Activated CD4-positive, CD25-positive, alpha-beta regulatory T cell treated with anti-CD3 and anti-CD28 coated beads, Interleukin-2, amount 50 U/mL, for 72 hours (primary cell): ENCODE measurements at regions not wholly inside any gene's neighbourhood (a gene's known extent, or its start where the extent isn't known, plus 50 kb on each side); places are given as distances from the start of the nearest gene placed in this dataset.

ENCODE experiments used
- DNase-seq: peaks from one replicate; pipeline ENCODE4 v3.0.0; 2021

DNA sequence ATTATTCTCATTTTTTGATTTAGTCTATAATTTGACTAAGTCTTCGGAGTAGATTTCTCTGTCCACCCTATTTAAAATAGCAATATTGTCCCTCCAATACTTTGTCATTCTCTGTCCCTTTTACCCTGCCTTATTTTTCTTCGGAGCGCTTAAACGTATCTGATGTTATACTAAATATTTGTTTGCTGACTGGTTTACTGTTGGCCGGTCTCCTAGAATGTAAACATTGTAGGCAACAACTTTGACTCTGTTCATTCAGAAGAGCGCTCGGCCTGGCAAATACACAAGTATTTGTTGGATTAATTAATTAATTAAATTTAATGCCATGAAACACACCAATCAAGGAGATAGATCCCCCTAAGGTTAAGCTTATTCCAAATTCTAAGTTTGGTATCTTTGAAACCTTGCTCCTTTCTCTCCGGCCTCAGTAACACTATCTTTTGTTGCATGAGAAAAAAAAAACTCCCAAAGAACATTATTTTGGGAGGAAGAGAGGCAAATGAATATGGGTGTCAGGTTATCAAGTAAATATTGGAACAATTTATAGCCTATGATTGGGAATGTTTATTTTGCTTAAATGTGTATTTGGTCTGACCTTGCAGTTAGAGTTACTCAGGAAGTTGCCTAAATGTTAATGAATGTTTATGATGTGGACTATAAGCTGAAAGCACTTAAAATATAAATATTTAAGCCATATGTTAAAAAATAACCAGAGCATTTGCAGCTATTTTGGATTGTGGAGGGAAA, 231.1 kb downstream of the SOX4 start:
- no peak for DNase-seq

- DNase-seq, result no peak
These were observed 232.5 kb downstream of the SOX4 start for GRCh38 chr6:21826023-21826422.

DNA sequence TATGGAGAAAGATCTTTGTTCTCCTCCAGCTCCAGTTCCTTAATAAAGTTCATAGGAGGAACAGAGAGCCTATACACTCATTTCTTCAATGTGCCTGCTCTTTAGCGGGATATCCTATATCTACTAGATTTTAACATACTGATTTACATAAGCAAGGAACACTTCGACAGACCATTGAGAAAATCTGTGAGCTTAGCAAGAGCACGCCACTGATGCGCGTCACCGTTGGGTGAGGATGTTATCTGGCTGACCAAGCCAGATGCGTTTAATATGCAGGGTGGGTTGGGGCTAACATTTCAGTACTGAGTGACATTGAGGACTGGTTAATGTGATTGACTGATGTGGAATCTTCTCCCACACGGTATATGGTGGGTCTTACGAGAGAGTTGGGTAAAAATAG, 233.4 kb downstream of the SOX4 start:
- DNase-seq, result no peak

DNA sequence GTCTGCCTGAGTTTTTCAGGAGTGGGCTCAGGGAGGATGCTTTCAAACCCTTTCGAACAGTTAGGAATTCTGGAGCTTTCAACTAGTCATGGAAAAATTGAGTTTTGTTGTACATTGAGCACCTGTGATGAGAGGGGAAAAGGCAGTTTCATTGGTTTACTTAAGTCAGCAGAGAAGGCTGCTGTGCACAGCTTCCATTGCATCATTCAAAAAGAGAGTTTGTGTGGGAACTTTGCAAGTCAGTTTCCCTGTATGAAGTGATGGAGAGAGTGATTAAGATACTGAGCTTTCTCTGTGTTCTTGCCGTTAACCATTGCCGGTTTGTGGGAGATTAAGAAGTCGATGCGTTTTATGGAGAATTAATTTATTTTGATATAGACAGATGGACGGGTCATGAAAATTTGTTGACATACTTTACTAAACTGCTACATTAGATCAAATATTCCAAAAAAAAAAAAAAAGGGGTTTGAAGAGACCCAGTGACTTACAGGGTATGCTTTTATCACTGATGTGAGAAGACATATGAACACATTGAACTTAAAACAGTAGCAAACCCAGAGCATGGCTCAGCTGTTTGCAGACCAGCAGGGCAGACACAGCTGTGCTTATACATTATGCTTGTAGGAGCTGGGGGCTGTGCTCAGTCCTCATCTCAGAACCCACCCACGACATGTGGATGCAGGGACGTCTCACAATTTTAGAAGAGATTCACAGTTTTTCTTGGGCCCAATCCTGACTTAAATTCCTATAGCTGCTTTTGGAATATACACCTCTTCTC, 234.1 kb downstream of the SOX4 start:
- no peak for DNase-seq

DNA sequence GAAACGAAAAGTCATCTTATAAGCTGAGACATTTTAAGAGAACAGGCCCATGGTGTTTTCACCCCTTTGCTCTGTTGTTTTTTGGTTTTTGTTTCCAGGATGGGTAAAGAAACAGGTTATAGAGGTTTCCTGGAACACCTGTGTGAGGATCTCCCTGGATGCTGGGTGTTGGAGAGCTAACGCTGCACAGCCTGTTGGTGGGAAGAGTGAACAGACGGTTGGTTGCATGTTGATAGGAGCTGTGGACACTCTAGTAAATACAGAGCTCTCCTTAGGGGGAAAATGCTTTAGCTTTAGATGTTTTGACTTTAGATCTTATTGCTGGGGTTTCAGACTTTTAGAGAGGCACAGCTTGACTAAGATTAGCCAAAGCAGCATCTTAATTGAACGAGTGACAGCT, 235.2 kb downstream of the SOX4 start:
- no peak for DNase-seq

DNA sequence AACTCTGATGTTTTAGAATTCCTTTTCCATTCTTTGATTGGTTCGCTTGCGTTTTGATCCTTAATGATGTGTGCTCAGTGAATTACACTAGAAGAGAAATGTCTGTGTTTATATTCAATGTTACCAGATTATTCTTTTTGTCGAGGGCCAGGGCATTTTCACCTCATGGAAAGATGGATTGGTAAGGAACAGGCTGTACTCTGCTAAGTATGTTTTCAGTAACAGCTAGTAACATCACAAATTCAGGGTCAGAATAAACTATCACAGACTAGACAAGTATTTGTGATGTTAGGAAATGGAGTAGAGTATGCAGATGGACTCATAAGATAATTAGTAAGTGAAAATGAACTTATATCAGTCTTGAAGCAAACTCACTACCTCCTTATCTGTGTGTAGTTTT, 235.6 kb downstream of the SOX4 start:
- DNase-seq, result no peak

DNA sequence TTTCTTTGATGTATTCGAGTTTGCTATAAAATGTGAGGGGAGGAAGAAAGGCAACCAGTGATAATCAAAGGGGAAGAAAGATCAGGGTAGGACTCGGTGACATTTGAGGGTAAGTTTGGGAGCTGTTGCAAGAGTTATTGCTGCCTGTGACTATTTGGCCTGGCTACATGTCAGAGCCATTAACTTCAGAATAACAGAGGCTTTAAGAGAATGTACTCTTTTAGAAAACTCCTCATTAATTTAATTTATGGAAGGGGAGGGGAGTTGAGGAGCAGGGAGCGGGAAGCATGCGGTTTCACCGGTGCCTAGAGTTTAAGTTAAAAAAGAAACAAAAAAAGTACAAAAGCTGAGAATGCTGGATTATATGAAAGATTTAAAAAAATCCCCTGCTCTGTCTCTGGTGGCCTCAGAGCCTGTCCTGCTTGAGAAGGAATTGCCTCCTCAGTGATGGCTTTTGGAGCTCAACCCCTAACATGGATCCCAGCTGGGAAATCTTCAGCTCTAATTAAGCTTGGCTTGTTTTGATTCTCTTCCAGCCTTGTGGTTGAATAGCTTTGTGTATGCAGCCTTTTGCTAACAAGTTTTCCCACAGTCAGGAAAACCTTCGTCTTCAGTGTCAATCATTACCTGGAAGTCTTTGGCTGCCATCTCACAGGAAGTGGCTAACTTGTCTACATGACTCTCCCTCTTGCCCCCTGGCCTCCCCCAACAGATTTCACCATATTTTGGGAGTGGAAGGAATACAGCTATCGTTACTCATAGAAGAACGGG, 238.2 kb downstream of the SOX4 start:
- no peak for DNase-seq

- DNase-seq, result no peak
These were observed 242.7 kb downstream of the SOX4 start for GRCh38 chr6:21836277-21836676.

DNA sequence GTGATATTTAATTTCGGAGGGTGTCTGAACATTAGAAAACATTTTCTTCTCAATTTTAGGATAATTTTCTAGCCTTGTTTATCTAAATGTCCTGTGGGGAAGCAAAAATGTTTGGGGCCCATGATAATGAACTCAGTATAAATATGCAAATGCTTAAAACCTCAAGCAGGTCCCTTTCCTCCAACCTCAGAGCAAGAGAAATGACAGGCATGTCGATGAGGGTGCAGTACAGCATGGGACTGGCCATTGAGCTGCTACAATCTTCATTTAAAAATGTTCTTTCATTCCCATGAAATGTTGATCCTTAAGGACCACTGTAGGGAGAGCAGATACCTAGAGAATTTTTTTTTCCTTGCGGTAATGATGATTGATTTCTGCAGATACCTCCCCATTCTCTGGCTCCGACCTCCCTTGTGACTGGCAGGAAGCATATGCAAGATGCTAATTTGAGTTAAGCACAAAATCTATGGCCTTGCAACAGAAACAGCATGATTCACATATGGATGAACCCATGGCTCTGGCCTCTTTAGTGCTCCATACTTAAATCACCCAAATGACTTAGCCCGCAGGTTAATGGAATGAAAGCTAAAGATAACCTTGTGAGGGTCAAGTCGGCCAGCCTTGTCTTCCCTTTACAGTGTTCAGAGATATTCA, 243.3 kb downstream of the SOX4 start:
- DNase-seq, result no peak

GRCh38 chr6:21840428-21840827, 246.9 kb downstream of the SOX4 start:
- DNase-seq, result no peak

DNA sequence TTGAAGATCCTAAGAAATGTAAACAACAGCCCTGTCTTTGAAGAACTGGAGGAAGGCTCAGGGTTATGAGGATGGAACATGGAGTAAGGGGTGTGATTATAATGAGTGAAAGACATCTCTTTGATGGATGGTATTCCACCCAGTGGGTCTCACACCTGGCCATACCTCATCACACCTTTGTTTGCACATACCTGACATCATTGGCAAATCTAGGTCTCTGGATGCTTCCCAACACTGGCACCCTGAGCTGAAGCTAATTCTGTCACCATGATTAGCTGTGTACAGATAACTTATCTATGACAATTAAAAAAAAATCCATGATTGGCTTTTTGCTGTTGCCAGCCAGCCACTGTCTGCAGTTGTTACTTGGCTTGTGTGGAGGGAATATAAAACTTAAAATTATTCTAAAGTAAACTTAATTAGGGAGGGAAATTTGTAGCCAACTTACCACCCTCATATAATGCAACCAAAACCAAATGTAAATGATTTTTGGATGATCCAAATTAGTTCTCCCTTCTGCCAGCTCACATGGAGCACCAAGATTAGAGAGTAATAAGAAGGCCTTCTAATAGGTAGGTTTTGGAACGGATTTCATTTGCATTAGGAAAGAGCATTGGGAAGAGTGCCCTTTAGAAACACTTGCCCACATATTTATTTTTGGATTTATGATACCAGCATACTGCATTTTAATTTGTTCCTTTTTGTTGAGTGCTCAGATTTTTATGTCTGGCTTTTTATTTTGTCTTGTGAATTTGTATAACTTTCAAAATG, 249.5 kb downstream of the SOX4 start:
- no peak for DNase-seq

DNA sequence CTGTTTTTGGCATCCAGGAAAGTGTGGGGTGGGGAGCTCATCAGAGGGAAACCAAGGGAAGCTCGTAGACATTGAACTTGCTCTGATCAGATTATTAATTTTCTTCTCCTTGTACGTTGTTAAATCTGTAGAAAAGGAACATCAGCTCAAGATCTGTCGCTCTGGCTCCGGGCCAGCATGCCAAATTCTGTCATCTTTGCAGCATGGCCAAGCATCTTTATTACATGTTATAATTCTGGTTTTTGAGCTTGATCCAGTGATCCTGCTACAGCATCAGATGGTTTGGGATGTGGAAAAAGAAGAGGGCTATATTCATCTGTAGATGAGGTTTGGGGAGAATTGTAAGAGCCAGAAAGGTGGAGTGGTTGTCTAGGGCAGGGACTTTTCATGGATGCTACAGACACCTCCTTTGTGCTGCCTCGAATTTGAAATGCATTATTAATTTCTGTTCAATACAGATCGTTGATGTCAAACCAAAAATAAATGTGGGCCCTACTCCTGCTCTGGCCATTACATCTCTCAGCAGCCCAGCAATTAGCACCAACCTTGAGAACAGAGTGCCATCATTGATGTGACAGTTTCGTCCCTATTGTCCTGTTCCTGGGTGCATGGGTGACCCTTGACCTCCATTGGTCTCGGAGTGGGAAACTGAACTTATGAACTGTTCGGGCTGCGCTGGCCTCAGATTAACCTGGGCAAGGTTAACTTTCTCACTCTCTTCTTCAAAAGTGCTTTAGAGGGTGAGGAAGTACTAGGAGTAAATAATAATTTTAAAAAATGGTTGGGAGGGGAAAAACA, 250.8 kb downstream of the SOX4 start:
- DNase-seq, result no peak

- DNase-seq, result no peak
These were observed 251.5 kb downstream of the SOX4 start for GRCh38 chr6:21845018-21845417.

DNA sequence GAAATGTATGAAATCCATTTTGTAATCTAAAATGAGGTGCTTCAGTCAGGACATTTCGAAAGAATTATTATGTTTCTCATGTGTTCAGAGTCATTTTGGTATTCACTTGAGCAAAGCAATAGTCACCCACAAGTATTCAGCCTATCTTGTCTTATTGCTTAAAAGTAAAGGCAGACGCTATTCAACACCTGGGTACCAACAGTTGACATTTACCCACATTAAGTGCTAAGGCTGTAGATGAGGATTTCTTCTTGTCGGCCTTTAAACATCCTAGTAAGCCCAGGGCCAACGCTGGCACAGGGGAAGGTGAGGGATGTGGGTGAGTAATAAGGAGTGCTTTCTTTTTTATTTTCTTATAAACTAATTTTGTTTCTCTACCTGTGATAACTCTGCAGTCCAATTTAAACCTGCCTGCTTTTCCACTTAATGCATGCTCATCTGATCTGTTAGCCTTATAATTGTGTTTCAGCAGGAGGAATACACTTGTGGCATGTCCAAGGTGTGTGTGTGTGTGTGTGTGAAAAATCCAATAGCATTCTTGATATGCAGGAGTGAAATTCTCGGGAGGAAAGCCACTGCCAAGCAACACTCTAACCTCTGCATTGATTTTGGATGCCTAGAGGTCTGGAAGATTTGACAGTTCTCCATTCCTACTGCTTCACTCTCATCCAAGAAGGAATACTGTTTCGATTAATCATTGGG, 252.0 kb downstream of the SOX4 start:
- no peak for DNase-seq

- DNase-seq, result no peak
These were observed 253.2 kb downstream of the SOX4 start for GRCh38 chr6:21846541-21847451.

GRCh38 chr6:21847711-21848480, 254.3 kb downstream of the SOX4 start:
- no peak for DNase-seq

DNA sequence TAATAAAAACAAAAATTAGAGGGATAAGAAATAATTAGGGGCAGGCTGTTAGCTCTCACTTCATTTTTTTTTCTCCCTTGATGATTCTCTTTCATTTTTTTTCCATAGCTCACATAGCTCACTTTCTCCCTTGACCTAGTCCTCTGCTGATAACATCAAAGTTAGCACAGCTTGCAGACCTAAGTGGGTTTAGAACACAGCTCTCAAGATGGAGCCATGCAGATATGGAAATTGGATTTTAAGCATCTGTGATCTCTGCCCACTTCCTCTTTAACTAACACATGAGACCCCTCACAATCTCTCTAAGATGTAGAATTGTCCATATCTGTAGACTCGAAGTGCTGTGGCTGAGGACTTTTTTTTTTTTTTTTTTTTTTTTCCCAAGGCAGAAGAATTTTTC, 257.1 kb downstream of the SOX4 start:
- no peak for DNase-seq

GRCh38 chr6:21855811-21856455, 262.4 kb downstream of the SOX4 start:
- DNase-seq, result no peak

- DNase-seq, result no peak
These were observed 262.9 kb downstream of the SOX4 start for GRCh38 chr6:21856456-21856825.
